Fibroblast of lung (primary cell): ENCODE measurements at regions not wholly inside any gene's neighbourhood (a gene's known extent, or its start where the extent isn't known, plus 50 kb on each side); places are given as distances from the start of the nearest gene placed in this dataset.

Experiments used
- EZH2 ChIP-seq: IDR thresholded peaks from 2 replicates; pipeline ENCODE4 v1.5.1; 2012; ENCODE audit warnings: low read length, control low read depth, mild to moderate bottlenecking; ENCODE audit errors: missing control alignments
- TF ChIP-seq, protein P1 (sequence below), 2 donors: IDR thresholded peaks in 1 of 2; conservative IDR thresholded peaks in 1 of 2; 1 replicate in 1 of 2; 2 replicates in 1 of 2; pipeline ENCODE4 v1.5.1; 2011 to 2012; ENCODE audit warnings: low read length in 2 of 2, control low read depth in 1 of 2, inconsistent platforms in 1 of 2, low read depth in 1 of 2, mild to moderate bottlenecking in 1 of 2

DNA sequence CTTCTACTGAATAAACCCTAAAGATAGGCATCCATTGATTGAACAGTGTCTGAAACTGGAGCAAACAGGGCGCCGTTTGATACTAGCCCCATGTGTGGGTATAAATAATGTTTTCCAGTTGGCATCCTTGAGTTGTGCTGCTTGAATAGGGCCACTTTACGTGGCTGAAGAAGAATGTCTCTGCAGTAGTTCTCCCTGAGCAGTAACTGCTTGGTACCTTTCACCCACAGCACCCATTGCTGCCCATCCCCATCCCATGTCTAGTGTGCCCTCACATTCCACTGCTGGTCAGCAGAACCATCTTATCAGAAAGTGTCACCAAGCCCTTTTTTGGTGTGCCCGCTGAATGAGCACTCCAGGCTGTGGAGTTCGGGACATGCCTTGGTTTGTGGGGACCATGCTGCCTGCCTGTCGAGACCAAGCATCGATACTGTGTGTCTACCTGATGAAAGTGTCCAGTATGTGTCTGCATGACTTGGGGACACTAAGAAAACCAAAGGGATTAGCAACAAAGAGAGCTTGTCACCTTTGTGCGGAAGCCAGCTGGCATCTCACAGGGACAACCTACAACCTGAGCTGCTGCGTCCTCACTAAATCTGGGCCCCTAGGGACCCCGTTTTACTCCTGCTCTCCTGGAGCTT, 162.0 kb downstream of the TM9SF2 start:
- TF ChIP-seq, protein P1, sequence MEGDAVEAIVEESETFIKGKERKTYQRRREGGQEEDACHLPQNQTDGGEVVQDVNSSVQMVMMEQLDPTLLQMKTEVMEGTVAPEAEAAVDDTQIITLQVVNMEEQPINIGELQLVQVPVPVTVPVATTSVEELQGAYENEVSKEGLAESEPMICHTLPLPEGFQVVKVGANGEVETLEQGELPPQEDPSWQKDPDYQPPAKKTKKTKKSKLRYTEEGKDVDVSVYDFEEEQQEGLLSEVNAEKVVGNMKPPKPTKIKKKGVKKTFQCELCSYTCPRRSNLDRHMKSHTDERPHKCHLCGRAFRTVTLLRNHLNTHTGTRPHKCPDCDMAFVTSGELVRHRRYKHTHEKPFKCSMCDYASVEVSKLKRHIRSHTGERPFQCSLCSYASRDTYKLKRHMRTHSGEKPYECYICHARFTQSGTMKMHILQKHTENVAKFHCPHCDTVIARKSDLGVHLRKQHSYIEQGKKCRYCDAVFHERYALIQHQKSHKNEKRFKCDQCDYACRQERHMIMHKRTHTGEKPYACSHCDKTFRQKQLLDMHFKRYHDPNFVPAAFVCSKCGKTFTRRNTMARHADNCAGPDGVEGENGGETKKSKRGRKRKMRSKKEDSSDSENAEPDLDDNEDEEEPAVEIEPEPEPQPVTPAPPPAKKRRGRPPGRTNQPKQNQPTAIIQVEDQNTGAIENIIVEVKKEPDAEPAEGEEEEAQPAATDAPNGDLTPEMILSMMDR (conservative IDR thresholded peaks at IDR 0.05 in 1 of 2, IDR thresholded peaks at IDR 0.05 in 1 of 2; ENCODE audit: low read depth in 1 of 2, low read length in 2 of 2), result no peak
- no peak for TF ChIP-seq EZH2
